ENCODE measurements at regions not wholly inside any gene's neighbourhood (a gene's known extent, or its start where the extent isn't known, plus 50 kb on each side); places are given as distances from the start of the nearest gene placed in this dataset.

DNA sequence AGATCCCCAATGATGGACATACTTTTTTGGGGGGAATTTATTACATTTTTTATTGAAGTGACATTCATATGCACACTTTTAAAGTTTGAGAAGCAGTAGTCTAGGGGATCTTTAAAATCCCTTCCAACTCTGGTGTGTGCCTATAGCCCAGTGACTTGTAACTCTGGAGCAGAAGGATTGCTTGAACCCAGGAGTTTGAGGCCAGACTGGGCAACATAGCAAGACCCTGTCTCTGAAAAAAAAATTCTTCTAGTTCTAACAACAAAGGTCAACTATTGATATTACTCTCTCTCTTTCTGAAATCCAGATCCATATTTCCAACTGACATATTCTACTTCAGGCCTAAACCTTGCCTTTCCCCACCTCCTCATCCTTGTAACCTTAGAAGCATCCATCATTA is 148.2 kb upstream of the SPRY4 start:
- no peak for DNase-seq

DNA sequence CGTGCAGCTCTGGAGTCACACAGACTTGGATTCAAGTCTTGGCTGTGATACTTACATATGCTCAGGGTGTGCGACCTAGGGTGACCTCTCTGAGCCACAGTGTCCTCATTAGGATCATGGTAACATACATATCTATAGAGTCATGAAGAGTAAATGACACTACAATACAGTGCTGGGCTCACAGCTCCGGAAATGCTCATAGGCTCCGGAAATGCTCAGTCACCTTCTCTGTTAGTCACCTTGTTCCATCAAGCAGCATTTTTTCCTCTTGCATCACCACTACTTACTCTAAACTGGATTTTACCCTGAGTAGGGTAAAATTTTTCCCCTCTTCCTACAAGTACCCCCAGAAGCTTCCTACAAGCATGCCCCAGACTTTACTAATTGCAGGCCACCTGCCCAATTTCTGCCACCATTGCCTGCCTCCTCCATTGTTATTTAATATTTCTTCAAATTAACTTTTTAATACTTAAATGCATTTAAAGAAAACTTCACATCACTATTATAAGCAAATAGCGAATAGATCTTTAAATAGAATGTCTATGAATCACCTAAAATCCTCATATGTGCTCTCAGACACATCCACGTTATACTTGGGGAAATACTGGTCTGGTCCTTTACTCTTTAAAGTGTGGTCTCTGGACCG is 147.6 kb upstream of the SPRY4 start:
- DNase-seq = no peak

DNA sequence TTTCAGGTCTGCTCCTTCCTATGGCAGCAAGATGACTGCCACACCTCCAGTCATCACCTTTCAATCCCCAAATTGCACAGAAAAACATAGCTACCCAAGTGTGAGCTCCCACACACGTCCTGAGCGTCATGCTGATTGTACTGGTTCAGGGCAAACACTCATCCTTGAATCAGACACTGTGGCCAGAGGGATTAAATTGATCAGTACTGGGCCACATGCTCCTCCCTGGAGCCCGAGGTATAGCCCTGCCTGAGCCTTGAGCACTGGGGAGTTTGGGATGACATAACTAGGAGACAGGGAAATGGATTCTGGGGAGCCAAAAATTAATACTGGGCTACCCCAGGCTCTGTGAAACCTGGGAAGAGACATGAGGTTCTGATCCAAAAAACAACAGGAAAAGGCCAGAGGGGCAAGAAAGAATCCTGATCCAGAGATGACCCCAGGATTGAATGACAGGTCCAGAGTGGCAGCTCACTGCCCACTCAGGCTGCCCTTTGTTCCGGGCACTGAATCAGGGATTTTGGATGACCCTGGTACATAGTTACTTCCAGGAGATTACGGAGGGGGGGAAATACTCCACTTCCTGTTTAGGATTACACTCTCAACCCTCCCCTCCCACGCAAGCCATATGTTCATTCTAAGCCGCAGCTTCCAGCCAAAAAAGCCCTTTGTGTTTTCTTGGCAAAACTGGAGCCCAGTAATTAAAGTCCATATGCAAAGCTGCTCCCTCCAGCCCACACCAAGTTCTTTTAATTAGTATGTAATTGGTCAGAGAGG is 141.6 kb upstream of the SPRY4 start:
- no peak for DNase-seq

GRCh38 chr5:142465476-142465875 is 140.7 kb upstream of the SPRY4 start:
- no peak for DNase-seq

DNA sequence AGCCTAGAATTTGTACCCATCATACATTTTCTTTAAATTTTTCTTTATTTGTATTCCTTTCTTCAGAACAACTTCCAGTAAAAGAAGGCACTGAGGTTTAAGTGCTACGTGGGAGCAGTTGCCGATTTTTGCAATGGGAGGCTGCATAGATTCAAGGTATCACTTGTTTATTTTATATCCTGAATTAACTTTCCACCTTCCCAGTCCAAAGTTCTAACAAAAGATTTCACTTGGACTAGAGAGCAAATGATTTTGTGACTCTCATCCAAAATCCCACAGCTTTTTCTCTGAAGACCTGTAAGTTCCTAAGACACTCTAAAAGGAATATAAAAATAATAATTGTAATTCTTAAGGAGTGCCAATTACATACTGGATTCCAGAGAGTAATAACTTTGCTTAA is 139.1 kb upstream of the SPRY4 start:
- no peak for DNase-seq

GRCh38 chr5:142461028-142461590 is 136.3 kb upstream of the SPRY4 start:
- DNase-seq = no peak

DNA sequence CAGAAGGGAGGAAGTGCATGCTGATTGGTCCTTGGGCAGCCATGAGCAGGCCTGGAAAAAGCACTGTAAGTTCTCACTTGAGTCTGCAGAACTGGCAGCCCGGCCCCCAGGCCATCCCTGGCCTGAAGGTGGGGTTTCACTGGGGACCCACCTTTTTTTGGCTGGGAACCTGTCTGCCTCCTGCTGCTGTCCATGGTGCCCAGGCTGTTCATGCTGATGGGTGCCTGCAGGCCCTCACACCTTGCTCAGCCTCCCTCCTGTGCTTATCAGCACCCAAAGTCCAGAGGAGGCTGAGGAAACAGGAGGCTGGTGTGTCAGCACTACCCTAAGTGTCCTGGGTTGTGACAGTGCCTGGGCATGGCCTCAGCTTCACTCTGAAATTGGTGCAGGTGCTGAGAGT is 134.4 kb upstream of the SPRY4 start:
- no peak for DNase-seq

DNA sequence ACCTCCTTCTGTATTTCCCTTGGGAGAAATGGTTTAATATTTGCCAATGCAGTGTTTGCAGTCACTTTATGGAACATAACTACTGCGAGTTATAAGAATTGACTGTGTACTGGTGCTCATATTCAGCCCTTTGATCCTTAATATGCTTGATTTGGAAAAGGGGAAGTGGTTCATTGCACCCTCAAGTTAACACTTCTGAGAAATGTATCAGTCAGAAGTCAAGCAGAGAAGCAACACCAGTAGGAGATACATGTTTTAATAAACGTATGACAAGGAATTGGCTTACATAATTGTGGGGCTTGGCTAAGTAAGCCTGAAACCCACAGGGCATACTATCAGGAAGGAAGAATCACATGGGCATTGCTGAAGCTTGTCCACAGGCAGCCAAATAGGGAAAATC is 131.0 kb upstream of the SPRY4 start:
- peak; percentile 44 for DNase-seq

DNA sequence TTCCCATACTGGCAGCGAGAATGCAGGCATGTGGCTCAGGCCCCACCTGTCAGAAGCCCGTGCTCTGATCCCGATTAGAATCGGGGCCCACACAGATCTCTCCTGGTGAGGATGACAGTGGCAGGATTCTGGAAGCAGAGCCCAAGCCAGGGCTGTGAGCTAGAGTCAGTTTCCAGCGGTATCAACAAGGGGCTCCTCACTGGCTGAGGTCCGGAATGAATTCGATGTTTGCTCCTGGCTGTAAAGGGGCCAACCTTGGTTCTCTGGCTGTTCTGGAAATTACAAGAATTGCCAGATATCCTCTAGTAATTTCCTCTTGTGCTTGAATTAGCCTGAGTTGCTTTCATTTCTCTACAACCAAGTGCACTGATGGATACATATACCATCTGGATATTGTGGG is 129.1 kb upstream of the SPRY4 start:
- DNase-seq = no peak

- no peak for DNase-seq
These were observed 125.6 kb upstream of the SPRY4 start for GRCh38 chr5:142450419-142450818.

- no peak for DNase-seq
These were observed 123.1 kb upstream of the SPRY4 start for GRCh38 chr5:142447887-142448286.

DNA sequence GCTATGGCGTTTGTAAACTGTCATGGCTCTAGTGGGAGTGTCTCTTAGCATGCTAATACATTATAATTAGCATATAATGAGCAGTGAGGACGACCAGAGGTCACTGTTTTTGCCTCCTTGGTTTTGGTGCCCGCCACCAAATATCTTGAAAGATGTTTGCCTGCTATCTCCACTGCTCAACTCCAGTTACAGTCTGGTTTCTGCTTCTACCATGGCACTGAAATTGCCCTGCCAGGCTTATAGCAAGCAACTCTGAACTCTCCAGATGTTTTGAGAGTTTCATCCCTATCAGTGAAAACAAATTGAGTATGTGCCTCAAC is 122.1 kb upstream of the SPRY4 start:
- no peak for DNase-seq

DNA sequence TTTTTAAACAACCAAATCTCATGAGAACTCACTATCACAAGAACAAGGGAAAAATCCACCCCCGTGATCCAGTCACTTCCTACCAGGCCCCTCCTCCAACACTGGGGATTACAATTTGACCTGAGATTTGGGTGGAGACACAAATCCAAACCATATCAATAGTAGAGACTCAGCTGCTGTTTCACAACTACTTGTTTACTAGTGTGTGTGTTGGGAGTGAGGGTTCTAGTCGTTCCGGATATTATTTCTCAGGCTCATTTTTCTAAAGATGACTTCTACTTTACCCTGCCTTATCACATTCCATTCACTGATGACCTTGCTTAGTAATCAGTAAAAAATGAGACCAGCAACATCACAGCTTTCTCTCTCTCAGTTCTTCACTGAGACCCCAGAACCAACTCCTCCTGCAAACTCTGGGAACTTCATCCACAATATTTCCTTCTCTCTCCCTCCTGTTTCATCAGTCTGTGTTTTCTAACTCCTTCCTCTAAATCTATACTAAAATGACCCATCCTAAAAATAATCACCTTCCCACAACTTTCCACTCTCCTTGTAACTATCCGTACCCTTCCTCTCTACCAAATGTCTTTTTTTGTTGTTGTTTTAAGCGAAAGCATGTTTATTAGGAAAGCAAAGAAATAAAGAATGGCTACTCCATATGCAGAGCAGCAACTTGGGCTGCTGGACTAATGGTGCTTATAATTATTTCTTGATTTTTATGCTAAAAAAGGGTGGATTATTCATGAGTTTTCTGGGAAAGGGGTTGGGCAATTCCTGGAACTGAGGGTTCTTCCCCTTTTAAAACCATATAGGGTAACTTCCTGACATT is 121.5 kb upstream of the SPRY4 start:
- no peak for DNase-seq

GRCh38 chr5:142445266-142445665 is 120.4 kb upstream of the SPRY4 start:
- no peak for DNase-seq

GRCh38 chr5:142441616-142442015 is 116.8 kb upstream of the SPRY4 start:
- DNase-seq = no peak

DNA sequence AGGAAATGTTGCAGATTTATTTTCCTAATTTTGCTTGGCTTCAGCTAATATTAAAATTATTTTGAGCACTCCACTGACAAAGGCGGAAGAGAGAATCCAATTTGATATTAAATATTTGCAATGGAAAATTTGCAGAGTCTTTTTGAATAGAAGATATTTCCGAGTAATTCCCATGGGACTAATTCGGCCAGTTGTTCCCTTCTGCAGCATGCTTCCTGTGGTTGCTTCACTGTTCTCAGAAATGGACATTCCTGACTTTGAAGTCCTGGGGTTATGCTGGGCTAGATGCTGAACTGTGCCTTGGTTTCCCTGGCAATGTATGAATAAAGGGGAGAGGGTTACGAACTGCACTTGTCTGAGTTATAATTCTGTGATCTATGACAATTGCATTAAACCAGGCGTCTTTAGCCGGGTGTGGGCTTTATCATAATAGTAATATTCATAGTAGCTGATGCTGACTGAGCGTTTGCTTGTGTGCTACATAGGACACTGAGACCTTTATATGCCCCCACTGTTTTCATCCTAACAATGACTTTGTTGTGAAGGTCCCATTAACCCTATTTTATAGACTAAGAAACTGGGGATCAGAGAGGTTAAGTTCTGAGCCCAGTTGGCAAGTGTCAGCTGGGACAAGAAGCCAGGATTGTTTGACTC is 114.5 kb upstream of the SPRY4 start:
- DNase-seq = no peak

GRCh38 chr5:142438573-142438972 is 113.8 kb upstream of the SPRY4 start:
- DNase-seq = no peak

DNA sequence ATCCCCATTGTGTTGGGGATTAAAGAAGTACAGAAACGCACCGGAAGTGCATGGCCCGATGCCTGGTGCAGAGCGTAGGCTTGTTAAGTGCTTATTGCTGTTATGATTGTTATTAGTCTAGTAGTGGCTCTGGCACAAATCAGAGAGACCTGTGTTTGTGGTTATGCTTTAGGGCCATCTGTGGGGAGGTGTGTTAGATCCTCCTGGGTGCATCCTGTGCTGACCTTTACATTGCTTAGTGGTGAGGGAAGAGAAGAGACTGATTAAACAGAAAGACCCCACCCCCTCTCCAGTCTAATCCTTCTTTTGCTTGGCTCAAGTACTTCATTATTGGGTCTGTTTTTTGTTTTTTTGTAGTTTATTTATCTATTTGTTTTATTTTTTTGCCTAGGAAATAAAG is 112.7 kb upstream of the SPRY4 start:
- no peak for DNase-seq

- no peak for DNase-seq
These were observed 110.7 kb upstream of the SPRY4 start for GRCh38 chr5:142435410-142436115.

DNA sequence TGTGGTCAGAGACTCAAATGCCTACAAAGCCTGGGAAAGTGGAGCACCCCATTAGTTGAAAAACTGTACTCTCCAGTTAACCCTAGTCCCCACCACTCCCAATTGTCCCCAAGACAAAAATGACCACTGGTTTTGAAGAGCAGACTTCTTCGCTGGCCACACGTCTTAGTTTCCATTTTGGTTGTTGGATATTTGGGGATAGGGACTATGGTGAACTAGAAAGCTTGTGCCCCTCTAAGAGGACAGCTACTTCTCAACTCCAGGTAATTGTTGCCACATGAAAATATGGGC is 109.4 kb upstream of the SPRY4 start:
- DNase-seq = no peak

DNA sequence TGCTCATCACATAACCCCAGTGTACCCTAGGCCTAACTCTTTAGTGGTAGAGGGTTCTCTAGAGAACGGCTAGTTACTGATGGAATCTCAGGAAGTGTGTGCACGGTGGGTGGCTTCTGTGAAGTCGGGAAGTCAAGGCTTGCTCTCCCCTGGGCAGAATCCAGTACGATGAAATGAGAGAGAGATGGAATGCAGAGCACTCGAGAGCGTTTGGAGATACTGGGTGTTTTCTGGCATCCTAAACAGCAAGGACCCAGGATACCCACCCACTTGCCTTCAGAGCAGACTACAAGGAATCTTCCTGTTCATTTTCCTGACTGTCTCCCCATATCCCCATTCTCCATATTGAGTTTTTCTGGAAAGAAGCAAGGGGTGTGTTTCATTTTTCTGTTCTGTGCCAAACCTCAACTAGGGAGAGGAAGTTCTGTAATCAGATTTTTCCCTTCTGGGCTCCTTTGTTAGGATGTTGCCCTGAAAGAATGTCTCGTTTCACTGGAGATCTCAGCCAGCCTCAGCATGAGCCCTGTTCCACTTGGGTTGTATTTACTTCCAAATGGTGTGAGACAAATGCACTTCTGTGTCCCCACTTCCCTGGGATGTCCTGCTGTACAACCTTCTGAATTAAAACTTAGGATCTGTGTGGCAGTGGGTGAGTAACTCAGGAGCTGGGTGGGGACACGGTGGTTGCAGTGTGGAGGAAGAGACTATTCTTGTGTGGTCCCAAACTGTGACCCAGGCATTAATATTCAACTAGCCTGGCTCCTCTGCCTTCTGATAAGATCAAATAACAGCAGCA is 108.9 kb upstream of the SPRY4 start:
- no peak for DNase-seq

DNA sequence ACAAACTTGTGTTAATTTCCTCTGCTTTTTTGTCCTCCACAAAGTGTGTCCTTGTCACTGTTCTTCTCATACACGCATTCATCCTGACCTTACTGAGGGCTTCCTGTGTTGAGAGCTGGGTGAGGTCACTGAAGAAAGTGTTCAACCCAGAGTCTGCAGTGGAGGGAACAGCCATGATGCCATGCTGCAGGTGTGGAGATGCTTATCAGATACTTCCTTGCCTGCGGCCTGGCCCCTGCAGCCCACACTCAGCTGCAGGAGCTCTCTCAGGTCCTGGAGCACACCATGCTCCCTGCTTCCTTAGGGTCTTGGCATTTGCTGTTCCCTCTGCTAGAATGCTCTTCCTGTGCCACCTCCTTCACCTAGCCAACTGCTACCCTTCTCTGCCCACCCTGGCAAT is 108.1 kb upstream of the SPRY4 start:
- DNase-seq = peak; percentile 22

Measured in hematopoietic multipotent progenitor cell treated with erythropoietin and hydrocortisone succinate and interleukin-3 and kit ligand, for 4 days (in vitro differentiated cells).